GM21786 (cell line): ENCODE measurements at regions not wholly inside any gene's neighbourhood (a gene's known extent, or its start where the extent isn't known, plus 50 kb on each side); places are given as distances from the start of the nearest gene placed in this dataset.

ENCODE experiments used
- ATAC-seq: cut with Tn5 transposase; IDR thresholded peaks from one replicate; pipeline ENCODE4 v1.9.1; 2021; ENCODE audit not compliant: unreplicated experiment

DNA sequence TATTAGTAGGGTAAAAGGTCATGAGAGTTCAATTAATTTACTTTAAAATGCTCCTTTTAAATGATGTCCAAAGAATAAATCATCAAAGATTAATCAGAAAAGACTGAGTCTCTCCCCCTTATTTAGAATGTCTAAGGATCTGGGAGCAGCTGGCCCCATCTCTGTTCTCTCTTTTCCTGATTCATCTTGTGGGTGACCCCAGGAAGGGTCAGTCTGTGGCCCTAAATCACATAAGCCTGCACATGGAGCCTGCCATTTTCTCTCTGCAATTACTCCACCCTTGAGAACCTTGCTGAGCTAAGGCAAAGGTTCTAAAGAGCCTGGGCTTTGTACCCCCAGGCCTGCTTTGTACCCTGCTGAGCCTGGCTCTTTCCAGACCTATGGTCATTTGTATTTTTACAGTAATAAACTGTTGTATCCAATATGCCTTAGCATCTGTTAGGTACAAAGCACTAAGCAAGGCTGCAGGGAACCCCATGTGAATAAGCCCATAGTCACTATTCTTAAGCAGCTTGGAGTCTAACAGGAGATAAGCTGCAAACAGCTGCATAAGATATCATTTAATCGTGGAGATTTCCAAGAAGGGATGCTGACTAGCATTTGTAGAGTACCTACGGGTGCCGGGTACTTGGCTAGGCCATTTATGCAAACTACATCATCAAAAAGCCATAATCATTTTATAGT, 431.0 kb upstream of the MARCKS start:
- ATAC-seq = no peak

DNA sequence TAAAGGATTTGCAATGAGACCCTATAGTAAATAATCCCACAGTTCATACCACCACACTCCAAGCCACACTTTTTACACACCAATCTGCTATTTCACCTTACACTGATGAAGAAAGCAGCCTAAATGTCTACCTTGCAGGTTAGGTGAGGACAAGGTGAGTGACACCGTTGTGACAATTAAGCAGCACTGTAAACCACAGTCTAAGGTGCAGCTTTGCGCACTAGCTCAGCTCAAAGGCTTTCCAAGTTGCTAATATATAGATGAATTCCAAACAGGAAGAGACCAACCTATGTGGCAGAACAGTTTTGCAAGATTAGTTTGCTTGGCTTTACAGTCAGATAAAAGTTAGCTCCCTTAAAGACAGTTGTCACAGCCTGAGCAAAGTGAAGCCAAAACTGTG, 429.5 kb upstream of the MARCKS start:
- ATAC-seq = no peak

DNA sequence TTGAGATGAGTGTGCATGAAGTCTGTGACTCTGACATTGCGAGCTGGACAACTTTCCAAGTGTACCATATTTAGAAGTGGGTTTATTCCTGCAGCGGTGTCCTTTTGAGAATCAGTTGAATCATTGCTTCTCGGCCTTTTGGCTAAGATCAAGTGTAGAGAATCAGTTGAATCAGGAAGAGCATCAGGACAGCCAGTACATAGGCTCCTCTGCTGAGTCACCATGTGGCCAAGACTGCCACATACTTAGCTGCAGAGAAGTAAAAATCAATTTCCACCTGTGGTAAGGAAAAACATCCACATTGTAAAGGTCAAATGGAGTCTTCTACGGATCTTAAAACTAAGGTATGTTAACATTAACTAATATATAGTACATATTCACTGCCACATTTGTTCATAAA, 428.4 kb upstream of the MARCKS start:
- ATAC-seq = no peak

DNA sequence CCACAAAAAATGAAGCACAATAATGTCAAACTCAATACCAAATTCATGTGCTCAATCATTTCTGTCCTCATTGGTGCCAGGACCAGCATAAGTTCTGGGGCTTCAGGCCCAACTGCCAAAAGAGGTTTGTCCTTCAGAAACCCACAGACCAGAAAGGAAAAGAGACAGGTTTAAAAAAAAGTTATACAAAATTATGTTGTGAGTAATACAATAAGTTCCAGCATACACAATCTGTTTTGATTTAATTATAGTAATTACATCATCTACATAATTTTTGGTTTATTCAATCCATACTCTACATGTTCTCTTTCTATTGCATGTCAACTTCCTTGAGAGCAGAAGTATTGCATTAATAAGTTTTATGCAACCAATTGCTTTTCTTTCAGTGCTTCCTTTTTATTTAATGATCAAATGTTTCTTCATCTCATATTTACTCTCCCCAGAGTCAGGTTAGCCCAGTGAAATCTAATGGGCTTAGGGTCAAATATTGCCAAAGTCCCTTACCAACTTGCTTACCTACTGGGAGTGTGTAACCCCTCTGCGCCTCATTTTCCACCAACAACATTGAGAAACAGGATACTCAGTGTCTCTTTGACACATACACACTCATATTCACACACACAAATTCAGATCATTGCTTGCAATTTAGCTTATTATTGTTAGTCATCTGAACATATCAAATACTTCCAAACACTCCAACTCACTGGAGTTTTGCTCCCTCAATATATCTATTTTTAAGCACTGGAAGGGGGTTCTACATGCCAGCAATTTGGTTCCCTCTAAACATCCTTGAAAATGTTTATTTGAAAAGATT, 424.4 kb upstream of the MARCKS start:
- ATAC-seq = no peak

DNA sequence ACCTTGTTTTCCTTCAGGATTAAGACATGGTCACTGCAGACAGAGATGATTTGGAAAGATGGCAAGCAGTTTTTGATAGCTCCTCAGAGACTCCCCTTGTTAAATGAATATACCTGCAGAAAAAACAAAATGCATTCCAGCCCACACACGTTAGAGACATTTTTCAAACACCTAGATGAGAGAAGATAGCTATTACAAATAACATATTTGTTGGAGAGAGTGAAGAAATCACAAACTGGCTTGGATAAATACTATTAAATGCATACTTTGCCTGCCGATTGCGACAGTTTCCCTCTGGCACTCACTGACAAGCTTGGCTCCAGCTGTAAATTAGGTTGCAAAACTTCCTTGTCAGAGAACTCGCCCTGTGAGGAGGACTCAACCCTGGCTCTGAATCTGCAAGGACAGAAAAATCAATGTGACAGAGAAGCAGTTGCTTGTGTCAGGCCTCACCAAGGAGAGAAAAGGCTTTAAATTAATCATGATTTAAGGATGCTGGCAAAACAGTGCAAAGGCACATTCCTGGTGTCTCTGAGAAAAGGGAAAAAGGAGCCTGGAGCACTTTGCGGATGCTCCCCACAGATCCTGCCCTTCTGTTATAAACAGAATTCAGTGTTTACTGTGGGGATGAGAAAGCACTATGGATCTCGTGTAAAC, 423.7 kb upstream of the MARCKS start:
- ATAC-seq = no peak

DNA sequence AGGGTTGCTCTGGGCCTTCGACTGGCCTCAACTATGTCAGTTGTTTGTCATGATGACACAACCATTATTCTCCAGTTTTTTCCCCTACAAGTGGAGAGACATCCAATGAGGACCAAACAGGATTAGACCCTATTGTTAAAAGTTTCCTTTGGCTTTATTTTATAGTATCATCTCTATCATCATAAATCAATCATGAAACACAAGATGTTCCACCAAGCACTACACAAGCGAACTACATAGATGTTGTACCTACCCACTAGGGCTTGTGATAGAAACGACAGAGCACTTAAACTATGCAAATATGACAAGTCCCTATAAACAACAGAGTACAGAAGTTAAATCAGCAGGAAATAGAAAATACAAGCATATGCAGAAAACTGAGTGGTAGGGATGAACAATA, 422.5 kb upstream of the MARCKS start:
- ATAC-seq = no peak

DNA sequence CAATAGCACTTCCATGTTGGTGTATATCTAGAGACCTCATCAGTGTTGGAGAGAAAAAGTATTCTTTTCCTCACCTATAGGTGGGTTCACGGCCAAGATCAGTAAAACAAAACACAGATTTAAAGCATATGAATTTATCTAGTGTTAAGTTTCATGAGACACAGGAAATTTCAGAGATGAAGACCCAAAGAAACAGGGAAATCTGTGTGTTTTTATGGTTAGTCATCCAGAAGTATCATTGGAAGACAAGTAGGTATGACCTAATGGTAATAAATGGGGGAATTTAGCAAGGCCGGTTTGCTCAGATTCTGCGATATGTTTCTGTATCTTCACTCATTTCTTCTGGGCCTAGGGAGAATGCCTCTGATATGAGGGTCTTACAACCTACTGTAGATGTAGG, 419.6 kb upstream of the MARCKS start:
- ATAC-seq = no peak

DNA sequence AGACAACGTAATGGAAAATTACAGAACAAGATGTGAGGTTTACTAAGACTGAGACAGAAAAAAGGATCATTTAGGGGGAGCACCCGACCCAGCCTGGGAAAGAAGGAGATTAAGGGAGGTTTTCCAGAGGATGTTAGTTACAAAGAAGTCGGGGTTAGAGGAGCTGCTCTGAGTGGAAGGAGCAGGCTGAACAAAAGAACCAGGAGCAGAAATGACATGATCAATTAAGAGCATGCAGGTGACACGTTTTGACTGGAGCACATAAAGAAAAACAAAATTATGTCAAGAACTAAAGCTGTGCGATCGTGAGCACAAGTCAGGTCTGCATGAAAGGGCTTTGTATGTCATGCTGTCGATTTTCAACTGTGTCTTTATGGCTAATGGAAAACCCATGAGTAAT, 417.3 kb upstream of the MARCKS start:
- ATAC-seq = no peak

DNA sequence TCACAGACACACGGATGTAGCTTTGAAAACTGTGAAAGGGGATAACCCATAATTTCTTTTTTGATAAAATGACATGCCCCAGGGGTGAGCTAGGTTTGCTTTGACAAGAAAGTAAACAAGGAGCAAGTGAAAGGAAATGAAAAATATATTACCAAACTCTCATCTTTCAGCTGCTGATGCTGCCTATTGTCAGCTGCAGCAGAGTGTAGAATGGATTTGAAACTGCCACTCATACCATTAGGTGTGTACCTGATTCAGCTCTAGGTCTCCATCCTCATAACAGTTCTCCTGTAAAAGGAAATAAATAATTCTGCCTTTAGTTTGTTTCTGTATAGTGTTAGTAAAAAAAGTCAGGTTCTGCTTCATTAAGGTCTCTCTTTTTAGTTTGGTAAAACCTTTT, 415.1 kb upstream of the MARCKS start:
- ATAC-seq = no peak

DNA sequence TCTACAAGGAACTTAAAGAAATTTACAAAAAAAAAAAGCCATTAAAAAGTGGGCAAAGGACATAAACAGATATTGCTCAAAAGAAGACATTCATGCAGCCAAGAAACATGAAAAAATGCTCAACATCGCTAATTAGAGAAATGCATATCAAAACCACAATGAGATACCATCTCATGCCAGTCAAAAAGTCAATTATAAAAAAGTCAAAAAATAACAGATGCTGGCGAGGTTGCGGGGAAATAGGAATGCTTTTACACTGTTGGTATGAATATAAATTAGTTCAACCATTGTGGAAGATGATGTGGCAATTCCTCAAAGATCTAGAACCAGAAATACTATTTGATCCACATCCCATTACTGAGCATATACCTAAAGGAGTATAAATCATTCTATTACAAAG, 411.9 kb upstream of the MARCKS start:
- no peak for ATAC-seq

DNA sequence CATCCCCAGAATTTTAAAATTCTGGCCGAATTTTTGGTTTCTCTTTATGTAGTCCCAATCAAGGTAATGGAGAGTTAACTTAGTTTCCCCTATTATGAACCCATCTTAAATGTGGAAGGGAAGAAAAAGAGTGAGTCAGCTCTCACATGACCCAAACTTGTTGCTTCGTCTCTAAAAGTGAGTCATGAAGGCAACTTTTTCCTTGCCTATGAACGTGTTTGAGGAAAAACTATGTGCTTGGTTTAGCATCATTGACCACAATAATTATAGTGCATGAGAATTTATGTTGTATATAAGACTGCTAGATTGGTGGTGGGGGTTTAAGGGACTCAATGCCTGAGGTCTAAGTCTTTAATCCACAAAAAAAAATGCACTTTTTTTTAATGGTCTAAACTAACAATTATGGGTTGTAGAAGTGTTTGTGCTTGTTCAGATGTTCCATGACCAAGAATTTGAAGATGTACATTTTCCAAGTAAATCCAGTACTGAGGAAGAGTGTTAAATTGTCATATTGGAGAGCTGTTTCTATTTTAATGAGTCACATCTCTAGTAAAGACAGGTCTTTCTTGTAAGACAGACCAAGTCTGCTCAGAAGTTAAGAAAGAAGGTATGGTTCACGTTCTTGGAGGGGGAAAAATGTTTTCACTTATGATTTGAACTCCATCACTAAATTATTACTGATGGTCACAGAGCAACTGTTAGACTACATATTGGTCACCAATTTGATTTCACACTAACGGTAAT, 409.9 kb upstream of the MARCKS start:
- no peak for ATAC-seq

DNA sequence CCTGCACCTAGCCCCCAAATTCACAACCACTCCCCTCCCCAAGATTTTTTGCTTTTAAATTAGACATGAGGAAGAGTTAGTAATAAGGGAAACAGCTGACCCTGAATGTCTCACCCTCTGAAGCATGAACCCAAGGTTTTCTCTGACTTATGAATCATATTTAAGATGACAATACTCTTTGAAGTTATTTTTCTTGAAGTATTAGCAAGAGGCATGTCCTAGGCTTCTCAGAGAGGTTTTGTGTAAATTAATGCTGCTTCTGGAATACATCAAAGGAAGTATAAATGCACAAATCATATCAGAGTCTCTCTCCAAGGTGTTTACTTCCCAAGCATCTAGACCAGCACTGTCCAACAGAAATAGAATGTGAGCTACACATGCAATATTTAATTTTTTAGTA, 408.1 kb upstream of the MARCKS start:
- ATAC-seq = no peak

DNA sequence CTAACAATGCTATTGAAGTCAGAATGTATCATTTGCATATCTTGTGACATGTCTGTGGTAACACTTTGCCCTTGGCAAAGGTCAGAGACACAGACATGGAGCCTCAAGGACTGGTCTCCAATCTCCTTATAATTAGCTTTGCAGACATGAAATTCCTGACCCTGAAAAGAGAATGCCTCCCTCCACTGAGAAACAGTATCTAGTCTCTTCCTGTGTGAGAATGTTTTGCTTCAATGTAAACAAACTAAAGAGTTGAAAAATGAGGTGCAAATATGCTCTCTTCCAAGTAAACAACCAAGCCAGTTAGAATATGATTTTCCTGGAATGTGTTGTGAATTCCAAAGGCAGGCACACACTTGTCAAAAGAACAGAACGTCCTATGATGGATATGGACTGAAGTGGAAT, 407.1 kb upstream of the MARCKS start:
- ATAC-seq = no peak

DNA sequence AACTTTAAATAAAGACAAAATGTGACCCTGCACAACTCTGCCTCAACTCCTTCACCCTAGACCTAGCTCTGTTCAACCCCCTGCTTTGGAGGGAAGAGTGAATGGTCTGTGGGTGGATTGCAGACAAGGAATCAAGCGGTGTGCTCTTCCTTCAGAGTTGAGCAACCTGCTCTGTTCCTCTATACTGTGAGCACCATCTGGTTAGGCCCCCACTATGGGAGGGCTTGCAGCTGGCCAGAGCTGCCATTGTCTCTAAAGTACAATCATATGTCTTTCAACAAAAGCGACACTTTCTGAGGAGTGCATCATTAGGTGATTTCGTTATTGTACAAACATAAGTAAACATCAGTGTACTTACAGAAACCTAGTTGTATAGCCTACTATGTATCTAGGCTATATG, 406.1 kb upstream of the MARCKS start:
- no peak for ATAC-seq

DNA sequence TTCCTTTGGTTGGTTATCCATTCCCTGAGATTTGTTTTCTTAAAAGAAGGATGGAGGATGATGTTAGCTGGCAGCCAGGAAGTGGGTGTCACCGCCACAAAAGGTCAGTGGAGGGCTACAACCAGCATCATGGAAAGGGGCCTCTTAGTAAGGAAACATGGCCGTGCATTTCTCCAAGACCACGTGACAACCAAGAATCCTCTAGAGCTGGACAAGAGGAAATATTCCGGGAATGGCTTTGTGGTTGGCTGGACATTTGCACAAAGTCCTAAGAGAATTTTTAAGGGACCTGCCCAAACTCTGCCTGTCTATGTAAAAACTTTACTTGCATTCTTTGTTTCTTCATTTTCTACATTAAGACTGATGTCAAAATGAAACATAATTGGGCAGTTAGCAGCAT, 399.9 kb upstream of the MARCKS start:
- no peak for ATAC-seq

DNA sequence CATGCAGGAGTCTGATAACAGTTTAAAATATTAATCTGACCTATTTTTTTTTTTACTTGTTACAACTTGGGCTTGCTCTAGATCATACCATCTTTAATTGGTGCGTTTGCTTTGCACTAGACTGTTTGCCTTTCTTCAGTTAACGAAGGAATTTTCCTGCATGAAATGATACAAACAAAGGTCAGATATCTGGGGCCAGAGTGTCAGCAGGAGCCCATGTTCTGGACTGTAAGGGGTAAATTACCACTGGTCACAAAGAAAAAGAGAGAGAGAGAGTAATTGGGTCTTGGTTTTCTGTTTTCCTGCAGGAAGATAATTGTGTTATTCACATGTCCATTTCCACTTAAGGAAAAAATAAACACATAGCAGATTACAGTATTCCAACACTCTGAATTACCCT, 399.4 kb upstream of the MARCKS start:
- ATAC-seq = no peak

DNA sequence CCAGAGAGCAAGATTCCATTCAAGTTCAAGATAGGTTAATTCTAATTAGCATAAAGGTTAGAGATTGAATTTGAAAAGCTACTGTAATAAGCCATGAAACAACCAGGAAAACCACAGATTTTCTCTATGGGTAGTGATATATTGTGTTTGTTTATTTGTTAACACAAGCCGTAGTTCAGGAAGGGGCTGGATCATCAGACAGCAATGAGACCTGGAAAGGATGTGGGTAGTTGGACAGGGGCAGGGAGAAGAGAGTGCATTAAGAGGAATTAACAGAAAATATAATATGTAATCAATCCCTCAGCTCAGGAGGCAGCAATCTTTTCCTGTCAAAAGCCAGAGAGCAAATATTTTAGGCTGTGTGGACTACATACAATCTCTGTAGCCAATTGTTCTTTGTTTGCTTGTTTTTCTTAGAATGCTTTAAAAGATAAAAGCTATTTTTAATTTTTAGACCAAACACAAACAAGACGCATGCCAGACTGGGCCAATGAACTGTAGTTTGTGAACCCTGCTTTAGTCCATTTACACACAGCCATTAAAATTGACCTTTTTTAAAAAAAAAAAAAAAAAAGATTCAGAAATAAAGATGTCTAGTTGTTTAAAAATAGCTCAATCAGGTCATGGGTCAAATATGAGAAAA, 398.7 kb upstream of the MARCKS start:
- no peak for ATAC-seq

DNA sequence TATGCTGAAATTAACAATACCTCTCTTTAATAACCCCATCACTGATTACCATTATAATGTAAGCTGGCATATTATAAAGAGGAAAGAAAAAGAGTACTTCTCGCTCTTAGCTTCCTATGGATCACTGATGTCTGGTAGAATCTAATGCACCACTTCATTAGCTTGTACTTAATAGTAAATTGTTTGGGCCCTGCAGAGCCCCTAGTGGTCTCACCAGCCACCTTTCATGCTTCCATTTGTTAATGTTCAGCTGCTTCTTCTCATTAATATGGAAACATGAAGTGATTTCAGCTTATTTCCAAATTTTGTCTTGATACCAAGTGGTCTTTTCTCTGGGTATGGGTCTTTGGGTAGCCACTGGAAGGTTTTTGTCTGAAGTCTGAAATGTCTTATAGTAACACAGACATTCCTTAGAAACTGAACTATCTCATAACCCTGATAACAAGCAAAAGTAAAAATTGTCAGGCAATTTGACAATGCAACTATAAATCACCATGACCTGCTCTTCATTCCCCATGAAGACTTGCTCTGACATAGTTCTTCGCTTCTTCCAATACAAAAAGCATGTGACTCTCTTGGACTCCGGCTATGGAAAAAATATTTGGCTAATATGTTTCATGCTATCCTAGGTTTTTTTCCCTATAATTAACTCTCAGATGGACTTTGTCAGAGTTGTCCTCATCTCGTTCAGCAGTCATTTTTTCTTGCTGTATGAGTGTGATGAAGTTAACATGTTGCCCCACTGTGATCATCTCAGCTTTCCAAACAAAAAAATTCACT, 395.8 kb upstream of the MARCKS start:
- ATAC-seq = no peak

DNA sequence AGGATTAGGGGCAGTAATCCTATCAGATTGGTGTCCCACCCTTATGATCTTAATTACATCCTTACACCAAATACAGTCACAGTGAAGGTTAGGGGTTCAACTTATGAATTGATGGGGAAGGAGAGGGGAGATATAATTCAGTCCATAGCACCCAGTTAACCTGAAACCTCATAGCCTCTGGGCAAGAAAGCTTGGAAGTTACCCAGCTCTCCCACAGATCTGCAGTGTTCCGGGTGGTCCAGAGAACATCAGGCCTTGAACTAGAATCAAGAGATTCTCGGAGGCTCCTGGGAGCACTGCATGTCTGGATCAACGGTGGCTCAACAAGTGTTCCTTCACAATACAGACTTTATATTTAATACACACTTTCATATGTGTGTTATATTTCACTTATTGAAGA, 392.6 kb upstream of the MARCKS start:
- ATAC-seq = no peak

DNA sequence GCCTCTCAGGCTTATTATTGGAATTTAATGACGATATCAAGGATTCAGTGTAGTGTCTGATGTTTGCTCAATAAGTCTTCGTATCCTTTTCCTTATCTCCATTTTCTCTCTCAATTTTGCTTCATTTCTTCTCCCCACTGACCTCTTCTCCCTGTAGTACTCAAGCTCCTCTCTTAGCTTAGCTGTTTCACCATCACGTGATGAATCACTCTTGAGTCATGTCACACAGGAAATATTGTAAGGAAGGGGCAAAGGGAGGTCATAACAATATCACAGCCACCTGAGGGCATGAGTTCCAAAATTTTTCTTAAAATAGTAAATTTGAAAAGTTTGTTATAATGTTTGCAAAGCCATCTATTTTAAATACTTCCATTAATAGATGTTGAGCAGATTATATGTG, 392.2 kb upstream of the MARCKS start:
- no peak for ATAC-seq
